Glutamatergic neuron (in vitro differentiated cells): ENCODE measurements at regions not wholly inside any gene's neighbourhood (a gene's known extent, or its start where the extent isn't known, plus 50 kb on each side); places are given as distances from the start of the nearest gene placed in this dataset.

Experiments used
- DNase-seq: peaks from one replicate; pipeline ENCODE4 v3.0.0; 2022
- H3K27ac Mint-ChIP-seq: one replicate; pipeline ENCODE4 v1.8.0; 2020; ENCODE audit warnings: mild to moderate bottlenecking, mixed read lengths, inconsistent platforms; ENCODE audit not compliant: unreplicated experiment
- H3K27me3 Mint-ChIP-seq: one replicate; pipeline ENCODE4 v1.8.0; 2020; ENCODE audit warnings: mild to moderate bottlenecking, moderate library complexity, mixed read lengths, inconsistent platforms; ENCODE audit not compliant: unreplicated experiment
- H3K36me3 Mint-ChIP-seq: one replicate; pipeline ENCODE4 v1.8.0; 2020; ENCODE audit warnings: mild to moderate bottlenecking, mixed read lengths, inconsistent platforms; ENCODE audit not compliant: unreplicated experiment
- H3K4me1 Mint-ChIP-seq: one replicate; pipeline ENCODE4 v1.8.0; 2020; ENCODE audit warnings: mild to moderate bottlenecking, low read depth, mixed read lengths, inconsistent platforms; ENCODE audit not compliant: unreplicated experiment
- H3K4me3 Mint-ChIP-seq: one replicate; pipeline ENCODE4 v1.8.0; 2020; ENCODE audit warnings: mild to moderate bottlenecking, mixed read lengths, inconsistent platforms; ENCODE audit not compliant: unreplicated experiment
- H3K9me3 Mint-ChIP-seq: one replicate; pipeline ENCODE4 v1.8.0; 2020; ENCODE audit warnings: mild to moderate bottlenecking, moderate library complexity, mixed read lengths, inconsistent platforms; ENCODE audit not compliant: unreplicated experiment
- CTCF ChIP-seq: fragments of 200-600 bp; sonication (generic); IDR thresholded peaks from one replicate; pipeline ENCODE4 v1.5.0; 2021; ENCODE audit not compliant: partially characterized antibody, unreplicated experiment

GRCh38 chr5:124478264-124478663 lies 268.2 kb downstream of the ZNF608 start:
- H3K27me3 Mint-ChIP-seq: peaks cover 5% of the 10 kb centered on the region
- H3K9me3 Mint-ChIP-seq: no peaks in the 10 kb centered on the region
- DNase-seq: no peak
- no peak overlapping the region for H3K27ac Mint-ChIP-seq
- H3K36me3 Mint-ChIP-seq: no peaks in the 10 kb centered on the region
- TF ChIP-seq CTCF: no peak
- no peak overlapping the region for H3K4me3 Mint-ChIP-seq
- H3K4me1 Mint-ChIP-seq: no peaks in the 10 kb centered on the region

GRCh38 chr5:124477577-124477976 lies 268.9 kb downstream of the ZNF608 start:
- TF ChIP-seq CTCF: no peak
- no peak for DNase-seq
- H3K36me3 Mint-ChIP-seq: no peaks in the 10 kb centered on the region

GRCh38 chr5:124477062-124477461 lies 269.4 kb downstream of the ZNF608 start:
- no peak for TF ChIP-seq CTCF
- Mint-ChIP-seq H3K4me1 (no peaks in the 10 kb centered on the region), H3K36me3 (no peaks in the 10 kb centered on the region), H3K9me3 (peaks cover under 1% of the 10 kb centered on the region), H3K4me3 (no peak overlapping the region), H3K27me3 (peaks cover 5% of the 10 kb centered on the region), H3K27ac (no peak overlapping the region)
- DNase-seq: no peak

More at GRCh38 chr5:124477577-124477976, 268.9 kb downstream of the ZNF608 start:
- H3K4me1 Mint-ChIP-seq: no peaks in the 10 kb centered on the region
- no peak overlapping the region for H3K27ac Mint-ChIP-seq
- H3K9me3 Mint-ChIP-seq: no peaks in the 10 kb centered on the region
- no peak overlapping the region for H3K4me3 Mint-ChIP-seq
- peaks cover 5% of the 10 kb centered on the region for H3K27me3 Mint-ChIP-seq

GRCh38 chr5:124474528-124475215 lies 271.8 kb downstream of the ZNF608 start:
- Mint-ChIP-seq H3K27me3 (peaks cover 3% of the 10 kb centered on the region), H3K4me3 (no peak overlapping the region), H3K36me3 (no peaks in the 10 kb centered on the region), H3K27ac (no peak overlapping the region), H3K9me3 (peaks cover 1% of the 10 kb centered on the region), H3K4me1 (no peaks in the 10 kb centered on the region)
- TF ChIP-seq CTCF: no peak
- DNase-seq: no peak

GRCh38 chr5:124468671-124469411 lies 277.6 kb downstream of the ZNF608 start:
- peaks cover 2% of the 10 kb centered on the region for H3K27me3 Mint-ChIP-seq
- H3K4me3 Mint-ChIP-seq: no peak overlapping the region

More at GRCh38 chr5:124468671-124469411, 277.6 kb downstream of the ZNF608 start:
- TF ChIP-seq CTCF: no peak
- H3K4me1 Mint-ChIP-seq: no peaks in the 10 kb centered on the region
- H3K27ac Mint-ChIP-seq: no peak overlapping the region
- H3K36me3 Mint-ChIP-seq: no peaks in the 10 kb centered on the region
- H3K9me3 Mint-ChIP-seq: peaks cover 4% of the 10 kb centered on the region
- no peak for DNase-seq
